Glutamatergic neuron (in vitro differentiated cells): ENCODE measurements at regions not wholly inside any gene's neighbourhood (a gene's known extent, or its start where the extent isn't known, plus 50 kb on each side); places are given as distances from the start of the nearest gene placed in this dataset.

ENCODE experiments used
- DNase-seq: peaks from one replicate; pipeline ENCODE4 v3.0.0; 2022
- H3K27ac Mint-ChIP-seq: one replicate; pipeline ENCODE4 v1.8.0; 2020; ENCODE audit warnings: mild to moderate bottlenecking, mixed read lengths, inconsistent platforms; ENCODE audit not compliant: unreplicated experiment
- H3K27me3 Mint-ChIP-seq: one replicate; pipeline ENCODE4 v1.8.0; 2020; ENCODE audit warnings: mild to moderate bottlenecking, moderate library complexity, mixed read lengths, inconsistent platforms; ENCODE audit not compliant: unreplicated experiment
- H3K36me3 Mint-ChIP-seq: one replicate; pipeline ENCODE4 v1.8.0; 2020; ENCODE audit warnings: mild to moderate bottlenecking, mixed read lengths, inconsistent platforms; ENCODE audit not compliant: unreplicated experiment
- H3K4me1 Mint-ChIP-seq: one replicate; pipeline ENCODE4 v1.8.0; 2020; ENCODE audit warnings: mild to moderate bottlenecking, low read depth, mixed read lengths, inconsistent platforms; ENCODE audit not compliant: unreplicated experiment
- H3K4me3 Mint-ChIP-seq: one replicate; pipeline ENCODE4 v1.8.0; 2020; ENCODE audit warnings: mild to moderate bottlenecking, mixed read lengths, inconsistent platforms; ENCODE audit not compliant: unreplicated experiment
- H3K9me3 Mint-ChIP-seq: one replicate; pipeline ENCODE4 v1.8.0; 2020; ENCODE audit warnings: mild to moderate bottlenecking, moderate library complexity, mixed read lengths, inconsistent platforms; ENCODE audit not compliant: unreplicated experiment
- TF ChIP-seq, protein P1 (sequence below): fragments of 200-600 bp; sonication (generic); IDR thresholded peaks from one replicate; pipeline ENCODE4 v1.5.0; 2021; ENCODE audit not compliant: partially characterized antibody, unreplicated experiment

DNA sequence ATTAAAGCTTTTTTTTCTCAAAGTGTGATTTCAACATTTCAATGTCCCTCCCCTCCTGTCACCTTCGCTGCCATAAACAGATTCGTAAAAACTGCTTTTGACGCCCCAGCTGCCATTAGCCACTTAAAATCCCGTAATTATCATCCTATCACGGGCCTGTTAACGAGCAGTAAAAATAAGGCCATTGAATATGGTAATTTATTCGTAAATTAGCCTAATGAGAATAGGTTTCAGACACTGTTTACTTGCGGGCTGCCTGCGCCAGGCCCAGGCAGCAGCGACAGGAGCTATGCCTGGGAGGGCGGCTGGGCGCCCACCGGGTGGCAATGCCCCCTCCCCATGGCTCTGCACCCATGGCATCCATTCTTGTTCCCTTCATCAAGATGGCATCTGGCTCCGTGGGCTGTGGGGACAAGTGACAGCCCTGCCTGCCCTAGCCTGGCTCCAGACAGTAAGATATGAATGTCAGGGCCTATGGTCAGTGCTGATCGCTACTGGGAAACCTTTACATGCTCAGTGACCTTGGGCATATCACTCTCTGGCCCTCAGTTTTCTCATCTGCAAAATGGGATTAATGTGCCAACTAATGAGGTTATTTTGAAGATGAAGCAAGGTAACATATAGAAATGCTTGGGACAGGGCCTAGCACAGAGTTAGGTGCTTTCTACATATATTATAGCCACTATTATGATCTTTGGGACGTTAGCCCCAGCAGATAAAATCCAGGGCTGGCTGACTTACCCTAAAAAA, 500.8 kb downstream of the MN1 start:
- Mint-ChIP-seq H3K36me3 (no peaks in the 10 kb centered on the region), H3K27me3 (peaks cover 14% of the 10 kb centered on the region), H3K27ac (no peak overlapping the region), H3K9me3 (peaks cover 2% of the 10 kb centered on the region), H3K4me3 (no peak overlapping the region), H3K4me1 (no peaks in the 10 kb centered on the region)
- TF ChIP-seq, protein P1, sequence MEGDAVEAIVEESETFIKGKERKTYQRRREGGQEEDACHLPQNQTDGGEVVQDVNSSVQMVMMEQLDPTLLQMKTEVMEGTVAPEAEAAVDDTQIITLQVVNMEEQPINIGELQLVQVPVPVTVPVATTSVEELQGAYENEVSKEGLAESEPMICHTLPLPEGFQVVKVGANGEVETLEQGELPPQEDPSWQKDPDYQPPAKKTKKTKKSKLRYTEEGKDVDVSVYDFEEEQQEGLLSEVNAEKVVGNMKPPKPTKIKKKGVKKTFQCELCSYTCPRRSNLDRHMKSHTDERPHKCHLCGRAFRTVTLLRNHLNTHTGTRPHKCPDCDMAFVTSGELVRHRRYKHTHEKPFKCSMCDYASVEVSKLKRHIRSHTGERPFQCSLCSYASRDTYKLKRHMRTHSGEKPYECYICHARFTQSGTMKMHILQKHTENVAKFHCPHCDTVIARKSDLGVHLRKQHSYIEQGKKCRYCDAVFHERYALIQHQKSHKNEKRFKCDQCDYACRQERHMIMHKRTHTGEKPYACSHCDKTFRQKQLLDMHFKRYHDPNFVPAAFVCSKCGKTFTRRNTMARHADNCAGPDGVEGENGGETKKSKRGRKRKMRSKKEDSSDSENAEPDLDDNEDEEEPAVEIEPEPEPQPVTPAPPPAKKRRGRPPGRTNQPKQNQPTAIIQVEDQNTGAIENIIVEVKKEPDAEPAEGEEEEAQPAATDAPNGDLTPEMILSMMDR, result no peak
- DNase-seq, result no peak

DNA sequence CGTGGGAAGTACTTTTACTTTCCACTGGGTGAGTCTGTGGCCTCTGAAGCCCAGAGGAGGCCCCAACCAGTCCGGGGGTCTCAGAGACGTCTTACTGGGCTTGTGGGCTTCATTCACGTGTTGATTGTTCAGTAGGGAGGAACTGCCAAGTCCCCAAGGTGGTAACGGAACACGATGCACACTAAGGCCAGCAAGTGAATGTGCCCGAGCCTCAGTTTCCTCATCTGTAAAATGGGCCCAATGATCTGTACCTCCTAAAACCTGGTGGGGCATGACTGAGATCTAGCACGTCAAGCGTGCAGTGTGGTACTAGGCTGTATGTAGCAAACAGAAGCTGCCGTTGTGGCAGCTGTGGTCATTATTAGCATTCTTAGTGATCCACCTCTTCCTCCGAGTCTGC, 499.1 kb downstream of the MN1 start:
- Mint-ChIP-seq H3K4me1 (no peaks in the 10 kb centered on the region), H3K27me3 (peaks cover 14% of the 10 kb centered on the region)

DNA sequence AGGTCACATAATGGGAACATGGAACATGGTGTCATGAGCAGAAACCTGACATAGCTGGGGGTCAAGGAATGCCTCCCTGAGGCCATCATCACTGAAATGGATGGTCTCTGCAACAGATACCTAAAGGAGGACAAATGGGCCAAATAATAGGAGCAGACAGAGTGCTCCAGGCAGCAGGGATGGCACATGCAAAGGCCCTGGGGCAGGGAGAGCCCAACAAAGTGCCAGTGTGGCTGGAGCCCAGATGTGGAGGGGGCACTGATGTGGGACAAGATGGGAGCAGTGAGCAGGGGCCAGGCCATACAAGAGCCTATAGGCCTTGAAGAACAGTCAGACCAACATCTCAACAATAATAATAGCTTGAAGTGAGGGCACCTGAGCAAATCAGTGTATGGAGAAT, 497.8 kb downstream of the MN1 start:
- no peaks in the 10 kb centered on the region for H3K36me3 Mint-ChIP-seq
- peaks cover 1% of the 10 kb centered on the region for H3K9me3 Mint-ChIP-seq
- H3K27me3 Mint-ChIP-seq, result peaks cover 6% of the 10 kb centered on the region
- no peak overlapping the region for H3K27ac Mint-ChIP-seq
- no peak overlapping the region for H3K4me3 Mint-ChIP-seq
- H3K4me1 Mint-ChIP-seq, result no peaks in the 10 kb centered on the region
- no peak for DNase-seq
- TF ChIP-seq, protein P1, result no peak

More for the DNA sequence above, 499.1 kb downstream of the MN1 start:
- Mint-ChIP-seq H3K4me3 (no peak overlapping the region), H3K36me3 (no peaks in the 10 kb centered on the region), H3K27ac (no peak overlapping the region), H3K9me3 (peaks cover 2% of the 10 kb centered on the region)
- TF ChIP-seq, protein P1, result no peak
- DNase-seq, result no peak

DNA sequence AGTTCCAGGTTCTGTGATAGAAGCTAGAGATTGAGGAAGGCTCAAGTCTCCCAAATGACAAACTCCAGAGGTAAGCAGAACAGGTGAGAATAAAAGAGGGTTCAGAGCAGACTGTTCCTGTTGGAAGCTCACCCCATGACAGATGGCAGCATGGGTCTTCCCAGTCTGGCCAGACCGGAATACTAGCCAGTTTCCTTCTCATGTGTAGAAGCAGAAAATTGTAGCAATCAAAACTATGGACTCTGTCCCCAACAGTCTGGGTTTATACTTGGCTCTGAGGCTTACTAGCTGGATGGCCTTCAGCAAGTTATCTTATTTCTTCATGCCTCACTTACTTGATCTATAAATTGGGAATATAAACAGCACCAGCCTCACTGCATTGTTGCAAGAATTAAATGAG, 494.8 kb downstream of the MN1 start:
- no peaks in the 10 kb centered on the region for H3K36me3 Mint-ChIP-seq
- TF ChIP-seq, protein P1, result no peak

DNA sequence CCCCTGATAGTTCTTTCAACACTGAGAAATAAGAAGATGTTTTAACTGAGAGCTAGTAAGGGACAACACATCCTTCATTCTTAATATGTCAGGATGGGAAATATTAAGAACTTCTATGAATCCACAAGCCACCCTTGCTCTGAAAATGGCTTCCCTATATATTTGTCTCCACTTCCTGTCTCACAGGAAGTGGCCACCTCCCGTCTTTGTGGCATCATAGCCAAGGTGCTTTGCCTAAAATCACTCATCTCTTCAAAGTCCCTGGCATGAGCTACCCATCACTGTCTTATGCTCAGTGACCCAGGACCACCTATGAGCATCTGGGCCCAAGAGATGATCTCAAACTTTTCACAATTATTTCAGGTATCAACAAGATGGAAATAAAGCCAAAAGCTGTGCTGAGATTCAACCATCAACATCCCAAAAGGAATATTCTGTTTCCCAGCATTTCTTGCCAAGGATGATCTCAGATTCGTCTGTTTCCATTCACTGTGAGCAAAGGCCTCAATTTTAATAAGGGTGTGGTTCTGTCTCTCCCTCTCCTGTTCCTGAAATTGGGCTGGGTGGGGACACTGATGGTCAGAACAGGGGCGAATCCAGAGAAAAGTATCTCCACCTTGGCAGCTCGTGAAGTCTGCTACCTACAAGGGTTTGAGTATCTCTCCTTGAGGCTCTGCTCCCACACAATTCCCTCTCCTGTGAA, 493.9 kb downstream of the MN1 start:
- Mint-ChIP-seq H3K4me3 (no peak overlapping the region), H3K4me1 (no peaks in the 10 kb centered on the region), H3K9me3 (no peaks in the 10 kb centered on the region), H3K27ac (no peak overlapping the region), H3K27me3 (peaks cover 1% of the 10 kb centered on the region), H3K36me3 (no peaks in the 10 kb centered on the region)
- TF ChIP-seq, protein P1, result no peak
- DNase-seq, result no peak

More for the DNA sequence above, 494.8 kb downstream of the MN1 start:
- DNase-seq, result no peak
- H3K27ac Mint-ChIP-seq, result no peak overlapping the region
- no peaks in the 10 kb centered on the region for H3K9me3 Mint-ChIP-seq
- no peaks in the 10 kb centered on the region for H3K4me1 Mint-ChIP-seq
- peaks cover 1% of the 10 kb centered on the region for H3K27me3 Mint-ChIP-seq
- no peak overlapping the region for H3K4me3 Mint-ChIP-seq
